ENCODE measurements at regions not wholly inside any gene's neighbourhood (a gene's known extent, or its start where the extent isn't known, plus 50 kb on each side); places are given as distances from the start of the nearest gene placed in this dataset.

DNA sequence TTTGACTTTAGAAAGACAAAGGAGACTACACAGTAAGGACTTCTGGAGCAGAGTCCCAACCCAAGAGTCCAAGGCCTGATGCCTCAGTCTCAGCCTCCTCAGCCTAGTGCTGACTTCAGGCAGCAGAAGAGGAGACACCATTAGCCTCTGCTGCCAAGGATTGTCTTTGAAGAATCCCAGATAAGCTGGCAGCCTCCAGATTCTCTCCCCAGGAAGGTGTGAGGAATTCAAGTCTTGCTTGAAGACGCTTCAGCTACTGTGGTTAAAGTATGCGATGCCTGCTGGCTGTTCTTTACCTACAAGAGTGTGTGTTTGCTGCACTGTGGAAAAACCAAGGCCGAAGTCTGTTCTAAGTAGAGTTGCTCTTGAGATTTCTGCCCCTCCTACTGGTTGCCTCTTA lies 215.9 kb upstream of the TCF21 start (continued):
- TF ChIP-seq IRF3 (IDR thresholded peaks at IDR 0.05) (no peak), CHD2 (IDR thresholded peaks at IDR 0.05; ENCODE audit: borderline replicate concordance, low read depth, low read length) (no peak), TCF3 (IDR thresholded peaks at IDR 0.05; ENCODE audit: borderline replicate concordance, insufficient read depth, low read depth, low read length) (no peak), FOS (IDR thresholded peaks at IDR 0.05; ENCODE audit: borderline replicate concordance, extremely low read depth, insufficient read length) (no peak), MTA3 (IDR thresholded peaks at IDR 0.05; ENCODE audit: borderline replicate concordance, low read length) (no peak), CHD4 (IDR thresholded peaks at IDR 0.05) (no peak), EZH2 (IDR thresholded peaks at IDR 0.05; ENCODE audit: borderline replicate concordance, control insufficient read depth, low read depth, low read length) (no peak), PBX3 (IDR thresholded peaks at IDR 0.05; ENCODE audit: insufficient replicate concordance, low read depth, low read length) (no peak), CBX3 (IDR thresholded peaks at IDR 0.05; ENCODE audit: borderline replicate concordance, low read depth) (no peak), MLLT1 (IDR thresholded peaks at IDR 0.05) (no peak), RUNX3 (IDR thresholded peaks at IDR 0.05; ENCODE audit: low read length) (no peak), NBN (IDR thresholded peaks at IDR 0.05) (no peak), BACH1 (IDR thresholded peaks at IDR 0.05; ENCODE audit: borderline replicate concordance) (no peak)
- TF ChIP-seq, protein P1, sequence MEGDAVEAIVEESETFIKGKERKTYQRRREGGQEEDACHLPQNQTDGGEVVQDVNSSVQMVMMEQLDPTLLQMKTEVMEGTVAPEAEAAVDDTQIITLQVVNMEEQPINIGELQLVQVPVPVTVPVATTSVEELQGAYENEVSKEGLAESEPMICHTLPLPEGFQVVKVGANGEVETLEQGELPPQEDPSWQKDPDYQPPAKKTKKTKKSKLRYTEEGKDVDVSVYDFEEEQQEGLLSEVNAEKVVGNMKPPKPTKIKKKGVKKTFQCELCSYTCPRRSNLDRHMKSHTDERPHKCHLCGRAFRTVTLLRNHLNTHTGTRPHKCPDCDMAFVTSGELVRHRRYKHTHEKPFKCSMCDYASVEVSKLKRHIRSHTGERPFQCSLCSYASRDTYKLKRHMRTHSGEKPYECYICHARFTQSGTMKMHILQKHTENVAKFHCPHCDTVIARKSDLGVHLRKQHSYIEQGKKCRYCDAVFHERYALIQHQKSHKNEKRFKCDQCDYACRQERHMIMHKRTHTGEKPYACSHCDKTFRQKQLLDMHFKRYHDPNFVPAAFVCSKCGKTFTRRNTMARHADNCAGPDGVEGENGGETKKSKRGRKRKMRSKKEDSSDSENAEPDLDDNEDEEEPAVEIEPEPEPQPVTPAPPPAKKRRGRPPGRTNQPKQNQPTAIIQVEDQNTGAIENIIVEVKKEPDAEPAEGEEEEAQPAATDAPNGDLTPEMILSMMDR (IDR thresholded peaks at IDR 0.05 in 2 of 3, conservative IDR thresholded peaks at IDR 0.05 in 1 of 3; ENCODE audit: control insufficient read depth in 2 of 3, extremely low read depth in 1 of 3, insufficient read depth in 1 of 3, low read depth in 3 of 3, low read length in 3 of 3) = no peak
- TF ChIP-seq, protein P2, sequence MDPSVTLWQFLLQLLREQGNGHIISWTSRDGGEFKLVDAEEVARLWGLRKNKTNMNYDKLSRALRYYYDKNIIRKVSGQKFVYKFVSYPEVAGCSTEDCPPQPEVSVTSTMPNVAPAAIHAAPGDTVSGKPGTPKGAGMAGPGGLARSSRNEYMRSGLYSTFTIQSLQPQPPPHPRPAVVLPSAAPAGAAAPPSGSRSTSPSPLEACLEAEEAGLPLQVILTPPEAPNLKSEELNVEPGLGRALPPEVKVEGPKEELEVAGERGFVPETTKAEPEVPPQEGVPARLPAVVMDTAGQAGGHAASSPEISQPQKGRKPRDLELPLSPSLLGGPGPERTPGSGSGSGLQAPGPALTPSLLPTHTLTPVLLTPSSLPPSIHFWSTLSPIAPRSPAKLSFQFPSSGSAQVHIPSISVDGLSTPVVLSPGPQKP (IDR thresholded peaks at IDR 0.05; ENCODE audit: low read depth, low read length) = no peak
